ENCODE measurements at regions not wholly inside any gene's neighbourhood (a gene's known extent, or its start where the extent isn't known, plus 50 kb on each side); places are given as distances from the start of the nearest gene placed in this dataset.

- DNase-seq (ENCODE audit: low read depth in 2 of 2), result no peak
These were observed 265.9 kb downstream of the GLRX3 start for GRCh38 chr10:130401860-130402765.

DNA sequence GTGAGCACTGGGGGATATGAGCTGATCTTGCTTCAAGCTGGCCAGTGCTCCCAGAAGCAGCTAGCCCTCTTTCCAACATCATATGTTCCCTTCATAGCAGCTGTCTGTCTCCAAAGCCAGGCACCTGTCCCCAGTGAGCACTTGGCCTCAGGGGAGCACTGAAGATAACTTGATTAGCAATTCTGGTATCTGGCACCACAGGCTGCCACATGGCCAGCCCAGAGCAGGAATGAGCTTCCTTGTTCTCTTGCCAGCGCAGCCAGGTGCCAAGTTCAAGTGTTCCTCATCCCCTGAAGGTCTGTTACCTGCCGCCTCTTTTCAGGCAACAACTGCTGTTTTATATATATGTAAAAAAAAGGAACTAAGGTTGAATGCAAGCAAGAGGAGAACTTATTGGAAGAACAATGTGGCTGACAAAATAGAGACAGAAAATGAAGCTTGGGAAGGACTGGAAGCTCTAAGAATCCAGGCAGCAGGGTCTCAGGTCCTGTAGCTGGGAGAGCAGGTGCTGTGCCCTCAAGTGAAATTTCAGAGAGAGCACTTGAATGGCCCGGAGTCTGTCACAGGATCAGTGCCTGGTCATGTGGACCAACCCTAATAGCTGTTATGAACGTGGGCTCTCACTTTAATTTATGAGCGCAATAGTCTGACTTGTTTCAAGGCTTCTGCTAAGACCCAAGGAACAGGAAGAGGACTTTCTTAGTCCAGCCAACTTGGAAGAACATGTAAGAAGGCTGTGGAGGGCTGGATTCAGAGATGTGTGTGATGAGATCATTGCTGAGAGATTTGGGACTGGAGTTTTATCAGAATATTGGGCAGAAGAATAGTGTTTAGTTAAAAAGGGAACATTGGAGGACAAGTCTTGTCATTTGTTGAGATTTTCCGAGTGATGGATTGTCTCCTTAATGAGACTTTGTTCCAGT, 267.2 kb downstream of the GLRX3 start:
- DNase-seq (ENCODE audit: low read depth in 2 of 2), result no peak

DNA sequence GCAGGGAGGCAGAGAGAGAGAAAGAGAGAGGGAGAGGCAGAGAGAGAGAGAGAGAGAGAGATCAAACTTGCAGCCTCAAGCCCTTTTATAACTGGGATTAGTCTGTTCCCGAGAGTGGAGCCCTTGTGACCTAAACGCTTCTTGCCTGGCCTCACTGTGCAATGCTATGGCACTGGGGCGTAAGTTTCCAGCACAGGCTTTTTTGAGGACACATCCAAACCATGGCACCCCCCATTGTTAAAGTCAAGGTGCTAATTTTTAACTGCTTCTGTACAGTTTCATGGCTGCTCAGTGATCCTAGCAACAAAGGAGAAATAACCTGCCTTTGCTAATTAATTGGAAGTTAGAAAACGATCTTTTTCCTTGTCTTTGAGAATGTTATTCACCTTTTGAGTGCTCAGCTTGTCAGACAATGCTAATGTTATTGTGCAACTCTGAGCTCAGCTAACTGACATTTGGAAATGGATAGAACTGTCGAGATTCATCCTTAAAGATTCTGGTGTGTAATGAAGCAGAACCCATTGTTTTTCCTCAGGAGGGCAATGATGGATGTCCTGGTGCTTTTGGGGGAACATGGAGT, 268.4 kb downstream of the GLRX3 start:
- no peak for DNase-seq (ENCODE audit: low read depth in 2 of 2)

DNA sequence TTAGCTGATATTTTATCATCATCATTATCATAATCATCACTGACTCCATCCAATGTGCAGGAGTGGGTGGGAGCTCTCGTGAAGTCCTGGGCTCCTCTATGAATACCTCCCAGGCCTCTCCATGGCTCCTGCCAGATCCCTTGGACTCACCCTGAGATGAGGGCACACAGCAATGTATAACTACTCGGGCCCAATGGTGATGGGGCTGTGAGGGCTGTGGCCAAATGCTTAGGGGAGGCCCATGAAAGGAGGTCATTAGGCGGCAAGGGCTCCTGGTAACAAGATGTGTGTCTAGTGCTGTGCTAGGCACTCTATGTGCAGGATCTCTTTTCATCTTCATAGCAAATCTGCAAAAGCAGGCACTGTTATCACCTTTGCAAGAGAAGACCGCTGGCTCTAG, 270.9 kb downstream of the GLRX3 start:
- DNase-seq (ENCODE audit: low read depth in 2 of 2), result no peak

GRCh38 chr10:130409331-130409730, 273.1 kb downstream of the GLRX3 start:
- no peak for DNase-seq (ENCODE audit: low read depth in 2 of 2)

GRCh38 chr10:130409931-130410330, 273.7 kb downstream of the GLRX3 start:
- no peak for DNase-seq (ENCODE audit: low read depth in 2 of 2)

DNA sequence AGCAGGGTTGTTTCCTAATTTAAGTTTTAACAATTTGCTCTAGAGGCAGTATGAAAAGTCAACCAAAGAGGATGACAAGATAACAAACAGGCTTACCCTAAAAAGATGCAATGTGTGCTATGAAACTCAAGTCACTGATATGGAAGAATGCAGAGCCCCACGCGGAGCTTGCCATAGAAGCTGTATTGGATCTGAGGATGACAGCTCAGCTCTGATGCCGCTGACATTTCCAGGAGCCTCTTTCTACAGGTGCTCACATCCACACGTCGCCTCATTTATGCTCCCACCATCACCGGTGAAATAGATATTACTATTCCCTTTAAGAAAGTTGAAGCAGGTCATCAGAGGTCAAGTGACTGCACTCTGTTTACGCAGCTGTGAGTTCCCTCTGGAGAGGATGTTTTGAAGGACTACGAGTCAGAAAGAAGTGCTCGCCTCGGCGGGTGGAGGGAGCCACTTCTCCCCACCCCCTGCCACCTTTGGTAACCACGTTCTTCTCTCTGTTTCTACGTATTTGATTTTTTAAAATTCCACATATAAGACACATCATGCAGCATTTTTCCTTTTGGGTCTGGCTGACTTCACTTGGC, 275.4 kb downstream of the GLRX3 start:
- DNase-seq (ENCODE audit: low read depth in 2 of 2), result no peak

DNA sequence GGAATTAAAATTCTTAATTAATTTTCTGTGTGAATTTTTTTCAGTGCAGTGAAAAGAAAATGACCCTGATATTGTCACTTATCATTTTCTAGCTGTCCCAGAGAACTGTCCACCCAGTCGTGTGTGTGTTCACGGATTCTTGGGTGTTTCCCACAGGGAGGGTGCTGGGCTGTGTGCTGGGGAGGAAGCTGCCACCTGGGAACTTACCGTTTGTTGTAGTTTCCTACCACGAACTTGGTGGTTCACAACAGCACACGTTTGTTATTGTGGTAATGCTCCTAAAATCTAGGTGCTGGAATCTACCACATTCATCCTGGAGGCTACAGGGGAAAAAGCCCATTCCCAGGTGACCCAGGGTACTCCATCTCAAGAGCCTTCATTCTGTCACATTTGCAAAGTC, 276.1 kb downstream of the GLRX3 start:
- no peak for DNase-seq (ENCODE audit: low read depth in 2 of 2)

DNA sequence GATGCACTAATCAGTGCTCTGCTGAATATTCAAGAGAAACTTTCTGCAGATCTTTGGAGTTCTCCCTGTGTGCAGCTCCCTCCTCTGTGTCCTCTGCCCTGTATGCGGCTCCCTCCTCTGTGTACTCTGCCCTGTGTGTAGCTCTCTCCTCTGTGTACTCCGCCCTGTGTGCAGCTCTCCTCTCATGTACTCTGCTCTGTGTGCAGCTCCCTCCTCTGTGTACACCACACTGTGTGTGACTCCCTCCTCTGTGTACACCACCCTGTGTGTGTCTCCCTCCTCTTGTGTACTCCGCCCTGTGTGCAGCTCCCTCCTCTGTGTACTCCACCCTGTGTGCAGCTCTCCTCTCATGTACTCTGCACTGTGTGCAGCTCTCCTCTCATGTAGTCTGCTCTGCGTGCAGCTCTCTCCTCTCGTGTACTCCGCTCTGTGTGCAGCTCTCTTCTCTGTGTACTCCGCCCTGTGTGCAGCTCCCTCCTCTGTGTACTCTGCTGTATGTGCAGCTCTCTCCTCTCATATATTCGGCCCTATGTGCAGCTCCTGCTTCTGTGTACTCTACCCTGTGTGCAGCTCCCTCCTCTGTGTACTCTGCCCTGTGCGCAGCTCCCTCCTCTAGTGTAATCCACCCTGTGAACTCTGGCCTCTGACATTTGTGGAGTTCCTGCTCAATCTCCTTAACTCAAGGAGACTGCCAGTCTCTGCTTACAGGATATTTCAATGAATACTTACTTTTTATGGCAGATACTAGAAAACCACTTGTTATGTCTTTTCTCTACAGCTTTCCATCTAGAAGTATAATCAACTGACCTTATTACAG, 280.4 kb downstream of the GLRX3 start:
- no peak for DNase-seq (ENCODE audit: low read depth in 2 of 2)

DNA sequence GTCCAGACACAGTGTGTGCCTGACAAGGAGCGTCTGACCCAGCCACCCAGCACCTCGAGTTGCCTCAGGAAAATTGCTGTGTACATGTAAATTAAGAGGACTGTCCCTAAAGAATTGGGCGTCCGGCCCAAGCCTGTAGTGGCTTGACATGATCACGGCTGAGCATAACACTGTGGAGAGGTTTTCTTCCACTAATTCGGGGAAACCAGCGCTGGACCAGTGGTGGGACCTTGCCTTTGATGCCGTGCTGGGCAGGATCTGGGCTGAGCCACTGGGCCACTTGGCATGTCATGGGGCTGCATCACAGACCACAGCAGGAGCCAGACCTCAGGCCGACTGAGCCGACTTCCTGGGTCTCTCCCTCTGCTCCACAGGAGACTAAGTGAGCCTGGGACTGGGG, 282.5 kb downstream of the GLRX3 start:
- no peak for DNase-seq (ENCODE audit: low read depth in 2 of 2)

DNA sequence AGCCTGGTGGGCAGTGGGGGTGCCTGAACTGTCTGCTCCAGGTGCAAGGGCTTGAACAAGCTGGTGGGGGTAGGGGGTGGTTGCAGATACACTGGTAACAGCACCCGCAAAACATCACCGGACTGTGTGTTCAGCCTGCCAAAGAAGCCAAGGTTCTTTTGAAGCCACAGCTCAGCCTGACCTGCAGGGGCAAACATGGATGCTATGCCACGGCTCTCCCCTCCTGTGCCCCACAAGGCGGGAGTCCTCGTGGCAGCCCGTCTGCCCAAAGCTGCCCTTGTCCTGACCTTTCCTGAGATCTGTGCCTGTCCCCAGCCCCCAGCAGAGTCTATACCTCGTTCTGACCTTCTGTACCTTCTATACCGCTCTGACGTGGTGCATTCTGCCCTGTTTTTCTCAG, 285.7 kb downstream of the GLRX3 start:
- DNase-seq (ENCODE audit: low read depth in 2 of 2), result no peak

DNA sequence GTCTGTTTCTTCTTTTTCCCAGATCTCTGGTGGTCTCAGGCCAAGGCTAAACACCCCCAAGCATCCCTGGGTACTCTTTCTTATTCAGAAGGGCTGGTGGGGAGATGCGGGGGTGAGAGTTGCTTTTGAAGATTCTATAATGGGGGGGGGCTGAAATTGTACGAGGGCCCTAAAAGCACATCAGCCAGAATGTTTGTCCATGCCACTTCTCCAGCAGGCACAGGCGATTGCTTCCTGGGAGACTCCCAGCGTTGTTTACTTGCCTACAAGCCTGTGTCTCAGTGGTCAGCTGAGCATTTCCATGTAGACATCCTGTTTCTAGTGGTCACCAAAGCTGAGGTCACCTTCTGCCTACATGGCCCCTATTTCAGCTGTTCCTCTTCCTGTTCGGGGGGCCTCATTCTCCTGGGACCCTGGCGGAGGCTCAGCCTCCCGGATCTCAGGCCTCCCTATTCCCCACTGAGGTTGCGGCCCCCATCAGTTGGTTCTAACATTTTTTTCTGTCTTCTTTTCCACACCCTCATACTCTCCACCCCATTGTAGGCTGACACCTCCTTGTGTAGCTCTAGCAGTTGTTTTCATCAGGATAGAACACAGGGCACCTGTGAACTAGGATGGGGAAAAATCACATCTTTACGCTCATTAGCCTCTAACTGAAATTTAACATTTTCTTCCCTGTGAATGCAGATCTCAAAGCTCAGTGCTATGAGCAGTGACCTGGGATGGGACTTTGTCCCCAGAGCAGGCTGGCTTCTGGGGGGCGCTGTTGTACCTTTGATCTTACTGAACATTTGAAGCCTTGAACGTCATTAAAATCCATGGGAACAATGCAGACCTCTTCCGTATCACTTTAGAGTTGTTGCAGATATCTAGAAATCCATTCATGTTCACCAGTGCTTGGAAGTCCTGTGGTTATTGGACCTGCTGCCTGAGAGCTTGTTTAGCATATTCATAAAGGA, 286.5 kb downstream of the GLRX3 start:
- DNase-seq (ENCODE audit: low read depth in 2 of 2), result no peak

DNA sequence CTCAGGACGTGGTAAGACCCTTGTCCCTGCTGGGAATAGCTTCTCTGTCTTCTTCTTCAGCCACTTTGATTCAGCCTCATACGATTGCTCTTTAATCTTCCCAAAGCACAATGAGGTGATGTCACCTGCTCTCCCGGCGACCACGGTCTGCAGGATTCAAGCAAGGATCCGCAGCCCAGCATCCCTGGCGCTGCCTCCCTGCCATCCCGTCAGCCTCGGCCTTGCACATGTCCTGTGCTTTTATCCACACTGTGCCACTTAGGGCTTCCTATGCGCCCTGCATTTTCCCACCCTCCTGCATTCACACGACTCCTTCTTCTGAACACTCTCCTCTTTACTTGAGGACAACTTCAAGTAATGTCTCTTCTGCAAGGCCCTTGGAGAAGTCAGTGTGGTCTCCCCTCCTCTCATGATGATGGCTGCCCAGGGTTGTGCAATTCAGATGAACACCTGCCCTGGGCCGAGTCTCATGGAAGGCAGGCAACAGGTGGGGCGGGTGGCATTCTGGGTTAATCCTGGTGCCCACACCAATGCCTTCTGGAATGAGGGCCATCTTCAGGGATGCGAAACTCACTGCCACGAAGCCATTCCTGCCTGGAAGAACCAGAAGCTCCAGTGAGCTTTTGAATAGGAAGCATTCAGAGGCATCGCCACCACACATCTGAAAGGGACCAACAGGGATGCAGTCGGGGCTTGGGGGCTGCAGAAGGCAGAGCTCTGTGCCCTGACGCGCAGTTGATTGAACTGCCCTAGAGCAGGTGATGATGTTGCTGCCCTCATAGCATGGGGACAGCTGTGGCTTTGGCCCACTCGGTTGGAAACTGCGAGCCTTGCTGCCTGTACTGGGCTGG, 287.5 kb downstream of the GLRX3 start:
- no peak for DNase-seq (ENCODE audit: low read depth in 2 of 2)

DNA sequence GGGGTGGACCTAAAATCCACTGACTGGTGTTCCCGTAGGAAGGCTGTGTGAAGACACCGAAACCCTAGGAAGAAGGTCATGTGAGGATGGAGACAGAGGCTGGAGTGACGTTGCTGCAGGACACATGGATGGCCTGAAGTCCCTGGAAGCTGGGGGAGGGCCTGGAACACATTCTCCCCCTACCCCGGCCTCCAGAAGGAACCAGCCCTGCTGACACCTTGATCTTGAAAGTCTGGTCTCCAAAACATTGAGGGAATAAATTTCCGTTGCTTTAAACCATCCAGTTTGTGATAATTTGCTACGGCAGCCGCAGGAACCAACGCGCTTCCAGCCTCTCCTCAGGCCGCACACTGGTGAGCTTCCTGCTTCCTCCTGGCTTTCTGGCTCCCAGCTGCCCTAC, 288.2 kb downstream of the GLRX3 start:
- DNase-seq (ENCODE audit: low read depth in 2 of 2), result no peak

DNA sequence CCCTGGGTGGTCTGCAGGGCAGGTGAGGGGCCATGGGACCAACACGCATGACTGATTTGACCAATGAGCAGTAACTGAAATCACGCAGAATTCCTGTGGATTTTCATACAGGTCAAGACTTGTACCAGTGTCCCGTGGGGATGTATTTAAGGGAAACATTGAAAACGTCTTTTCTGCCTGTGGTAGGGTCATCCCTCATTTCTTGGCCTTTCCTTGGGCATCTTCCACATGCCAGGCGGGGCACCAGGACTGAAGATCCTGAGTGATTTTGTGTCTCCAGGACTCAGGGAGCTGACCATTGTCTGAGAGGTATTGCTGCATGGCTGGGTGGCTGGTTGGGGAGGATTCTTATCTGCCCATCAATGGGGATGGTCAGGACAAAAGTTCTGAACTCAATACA, 289.0 kb downstream of the GLRX3 start:
- DNase-seq (ENCODE audit: low read depth in 2 of 2), result no peak

DNA sequence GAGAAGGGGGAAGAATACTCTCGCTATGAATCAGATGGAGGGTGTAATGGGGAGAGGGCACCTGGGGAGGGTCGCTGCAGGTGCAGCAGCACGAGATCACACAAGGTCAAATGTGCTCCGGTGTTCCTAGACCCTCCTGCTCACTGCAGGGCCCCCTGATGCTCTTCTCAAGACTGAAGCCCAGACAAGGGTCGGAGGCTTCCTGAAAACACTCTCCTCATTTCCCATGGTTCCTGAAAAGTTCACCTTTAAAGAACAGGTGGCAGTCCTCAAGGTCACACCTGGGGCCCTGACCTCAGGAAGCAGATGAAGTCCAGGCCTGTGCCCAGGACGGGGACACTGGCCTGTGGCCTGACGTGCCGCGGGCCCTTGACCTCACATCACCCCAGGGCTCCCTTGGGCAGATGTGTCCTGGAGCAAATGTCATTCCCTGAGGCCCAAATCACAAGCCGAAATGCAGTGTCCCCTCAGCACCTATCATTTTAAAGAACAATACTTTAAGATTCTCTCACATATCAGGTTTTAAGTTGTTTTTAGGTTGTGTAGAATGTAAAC, 289.8 kb downstream of the GLRX3 start:
- DNase-seq (ENCODE audit: low read depth in 2 of 2), result no peak

DNA sequence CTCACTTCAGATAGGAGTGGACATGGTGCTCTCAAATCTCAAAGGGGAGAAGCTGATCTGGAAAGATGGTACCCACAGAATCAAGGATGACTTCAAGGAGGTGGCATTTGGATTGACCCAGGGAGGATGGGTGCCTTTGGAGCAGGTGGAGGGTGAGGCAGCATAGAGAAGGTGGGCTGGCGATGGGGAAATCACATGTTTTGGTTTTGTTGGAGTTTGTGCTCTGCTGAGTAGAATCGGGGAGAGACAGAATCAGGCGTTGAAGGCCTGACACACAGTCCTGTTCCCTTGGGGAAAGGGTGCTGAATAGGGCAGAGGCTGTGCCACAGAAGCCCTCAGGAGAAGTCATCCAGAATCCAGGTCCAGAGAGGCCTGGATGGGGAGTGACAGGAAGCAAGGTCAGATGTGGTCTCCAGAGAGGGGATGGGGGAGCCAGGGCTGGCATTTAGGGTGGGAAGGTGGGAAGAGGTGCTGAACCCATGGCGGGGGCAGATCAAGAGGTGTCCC, 291.1 kb downstream of the GLRX3 start:
- no peak for DNase-seq (ENCODE audit: low read depth in 2 of 2)

DNA sequence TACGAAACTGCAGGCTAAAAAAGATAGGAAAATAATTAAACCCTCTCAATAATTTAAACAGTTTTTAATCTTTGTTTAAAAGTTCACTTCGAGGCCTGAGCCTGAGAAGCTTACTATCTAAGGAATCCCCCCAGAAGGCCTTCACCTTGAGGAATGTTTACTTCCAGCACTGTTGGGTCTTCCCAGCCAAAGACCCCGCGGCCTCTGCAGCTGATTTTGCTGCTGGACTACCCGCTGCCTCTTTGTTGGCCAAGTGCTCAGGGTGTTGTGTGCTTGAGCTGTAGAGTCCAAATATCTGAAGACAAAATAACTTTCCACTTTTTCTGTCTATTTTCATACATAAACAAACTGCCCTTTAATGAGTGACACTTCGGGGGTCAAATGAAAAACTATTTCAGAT, 292.7 kb downstream of the GLRX3 start:
- no peak for DNase-seq (ENCODE audit: low read depth in 2 of 2)

GRCh38 chr10:130429809-130430208, 293.6 kb downstream of the GLRX3 start:
- no peak for DNase-seq (ENCODE audit: low read depth in 2 of 2)

Data from stimulated activated CD4-positive, alpha-beta T cell treated with anti-CD3 and anti-CD28 coated beads, Interleukin-4, amount 100 ng/mL, for 48 hours (primary cell).